ENCODE measurements at regions not wholly inside any gene's neighbourhood (a gene's known extent, or its start where the extent isn't known, plus 50 kb on each side); places are given as distances from the start of the nearest gene placed in this dataset.
"Not testable (repeated sequence)": the region's sequence is repeated elsewhere in the genome, so short reads cannot be mapped to it uniquely, and the experiment has no call there.

DNA sequence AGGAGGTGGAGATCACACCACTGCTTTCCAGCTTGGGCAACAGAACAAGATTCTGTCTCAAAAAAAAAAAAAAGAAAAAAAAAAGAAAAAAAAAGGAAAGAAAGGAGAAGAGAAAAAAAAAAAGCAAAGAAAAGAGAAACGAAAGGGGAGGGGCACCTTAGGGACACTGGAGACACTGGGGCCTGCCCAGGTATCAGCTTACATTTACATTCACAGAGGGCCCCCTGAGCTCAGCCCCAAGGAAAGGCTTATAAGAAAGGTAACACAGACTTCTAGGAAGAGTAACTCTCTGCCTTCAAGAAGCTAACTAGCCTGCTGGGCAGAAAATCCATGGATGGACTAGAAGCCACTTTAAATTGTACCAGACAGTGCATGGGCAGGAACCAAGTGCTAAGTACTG lies 108.8 kb downstream of the NPY start:
- DNase-seq (ENCODE audit: low read depth in 2 of 3, low spot score in 2 of 3), result no peak

DNA sequence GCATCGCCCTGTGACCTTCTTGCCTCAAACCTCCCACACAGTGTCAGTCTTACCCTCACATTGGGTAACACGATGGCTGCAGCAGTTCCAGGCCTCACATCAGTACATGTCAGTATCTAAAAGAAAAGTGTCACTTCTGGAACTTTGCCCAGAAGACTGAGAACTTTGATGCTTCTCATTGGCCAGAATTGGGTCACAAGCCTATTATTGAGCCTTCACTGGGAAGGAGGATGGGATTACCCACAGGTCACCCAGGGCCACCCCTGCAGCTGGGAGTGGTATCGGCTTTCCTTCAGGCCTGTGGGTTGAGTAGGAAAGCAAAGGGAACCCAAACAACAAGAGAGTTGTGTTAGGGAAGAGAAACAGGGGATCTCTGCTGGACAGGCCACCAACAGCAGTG lies 111.5 kb downstream of the NPY start:
- no peak for DNase-seq (ENCODE audit: low read depth in 2 of 3, low spot score in 2 of 3)

DNA sequence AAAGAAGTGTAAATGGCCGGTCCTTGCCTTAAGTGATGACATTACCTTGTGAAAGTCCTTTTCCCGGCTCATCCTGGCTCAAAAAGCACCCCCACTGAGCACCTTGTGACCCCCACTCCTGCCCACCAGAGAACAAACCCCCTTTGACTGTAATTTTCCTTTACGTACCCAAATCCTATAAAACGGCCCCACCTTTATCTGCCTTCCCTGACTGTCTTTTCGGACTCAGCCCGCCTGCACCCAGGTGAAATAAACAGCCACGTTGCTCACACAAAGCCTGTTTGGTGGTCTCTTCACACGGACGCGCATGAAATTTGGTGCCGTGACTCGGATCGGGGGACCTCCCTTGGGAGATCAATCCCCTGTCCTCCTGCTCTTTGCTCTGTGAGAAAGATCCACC lies 112.4 kb downstream of the NPY start:
- not testable (repeated sequence) for DNase-seq (ENCODE audit: low read depth in 2 of 3, low spot score in 2 of 3)

DNA sequence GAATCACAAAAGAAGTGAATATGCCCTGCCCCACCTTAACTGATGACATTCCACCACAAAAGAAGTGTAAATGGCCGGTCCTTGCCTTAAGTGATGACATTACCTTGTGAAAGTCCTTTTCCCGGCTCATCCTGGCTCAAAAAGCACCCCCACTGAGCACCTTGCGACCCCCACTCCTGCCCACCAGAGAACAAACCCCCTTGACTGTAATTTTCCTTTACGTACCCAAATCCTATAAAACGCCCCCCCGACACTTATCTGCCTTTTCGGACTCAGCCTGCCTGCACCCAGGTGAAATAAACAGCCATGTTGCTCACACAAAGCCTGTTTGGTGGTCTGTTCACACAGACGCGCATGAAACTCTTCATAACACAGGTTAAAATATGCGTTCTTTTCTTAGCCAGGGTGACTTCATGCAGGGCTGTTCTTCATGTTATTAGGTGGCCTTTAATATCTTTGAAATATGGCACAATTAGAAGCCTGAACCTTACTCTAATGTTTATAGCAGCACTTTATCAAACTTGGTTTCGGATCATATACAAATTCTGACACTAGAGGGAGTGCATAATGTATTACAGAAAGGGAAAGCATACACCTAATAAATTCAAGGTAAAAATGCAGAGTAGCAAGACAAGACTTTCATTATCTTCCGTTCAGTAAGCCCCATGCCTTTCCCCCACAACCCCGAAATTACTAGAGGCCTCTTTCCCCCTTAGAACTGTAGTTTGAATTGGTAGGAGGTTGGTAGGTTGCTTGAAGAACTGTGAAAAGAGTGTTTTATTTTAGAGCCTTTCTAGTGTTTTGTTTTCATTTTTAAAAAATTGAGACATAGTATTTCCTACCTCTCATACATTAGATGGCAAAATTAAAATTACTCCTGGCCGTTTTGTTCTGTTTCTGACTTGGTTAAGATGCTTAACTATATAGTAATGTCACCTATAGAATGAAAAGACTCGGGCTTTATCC lies 117.9 kb downstream of the NPY start:
- peak in 2 of 3 donors; percentile 19 to 56 for DNase-seq (ENCODE audit: low read depth in 2 of 3, low spot score in 2 of 3)

- no peak for DNase-seq (ENCODE audit: low read depth in 2 of 3, low spot score in 2 of 3)
Measured at GRCh38 chr7:24402655-24403054, 118.7 kb downstream of the NPY start.

- no peak for DNase-seq (ENCODE audit: low read depth in 2 of 3, low spot score in 2 of 3)
Measured at GRCh38 chr7:24403557-24403956, 119.6 kb downstream of the NPY start.

- DNase-seq (ENCODE audit: low read depth in 2 of 3, low spot score in 2 of 3), result no peak
Measured at GRCh38 chr7:24404315-24404714, 120.3 kb downstream of the NPY start.

GRCh38 chr7:24405002-24405401 lies 121.0 kb downstream of the NPY start:
- no peak for DNase-seq (ENCODE audit: low read depth in 2 of 3, low spot score in 2 of 3)

GRCh38 chr7:24406053-24406788 lies 122.2 kb downstream of the NPY start:
- DNase-seq (ENCODE audit: low read depth in 2 of 3, low spot score in 2 of 3), result peak in 1 of 3 donors; percentile 42

DNA sequence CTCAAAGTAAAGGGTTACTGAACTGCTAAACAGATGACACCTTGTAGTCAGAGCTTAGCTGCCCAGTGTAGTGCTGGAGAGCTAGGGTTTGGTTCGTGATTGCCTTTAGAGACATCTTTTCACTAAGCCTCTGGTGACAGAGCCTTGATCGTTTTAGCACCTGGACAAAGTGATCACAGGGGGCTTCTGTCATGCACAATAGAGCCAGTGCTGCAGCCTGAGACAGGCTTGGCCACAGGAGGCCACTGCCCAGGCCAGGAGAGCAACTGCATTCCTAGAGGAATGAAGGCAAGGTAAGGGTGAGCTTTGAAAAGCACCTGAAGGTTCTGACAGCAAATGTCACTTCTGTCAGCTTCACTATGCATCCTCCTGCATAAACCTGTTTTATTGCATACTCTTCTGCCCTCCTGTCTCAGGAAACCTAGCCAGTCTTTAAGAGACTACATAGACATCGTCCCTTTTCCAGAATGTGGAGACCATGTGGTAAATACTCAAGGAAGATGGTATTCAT lies 122.9 kb downstream of the NPY start:
- no peak for DNase-seq (ENCODE audit: low read depth in 2 of 3, low spot score in 2 of 3)

GRCh38 chr7:24407965-24408364 lies 124.0 kb downstream of the NPY start:
- DNase-seq (ENCODE audit: low read depth in 2 of 3, low spot score in 2 of 3), result no peak

DNA sequence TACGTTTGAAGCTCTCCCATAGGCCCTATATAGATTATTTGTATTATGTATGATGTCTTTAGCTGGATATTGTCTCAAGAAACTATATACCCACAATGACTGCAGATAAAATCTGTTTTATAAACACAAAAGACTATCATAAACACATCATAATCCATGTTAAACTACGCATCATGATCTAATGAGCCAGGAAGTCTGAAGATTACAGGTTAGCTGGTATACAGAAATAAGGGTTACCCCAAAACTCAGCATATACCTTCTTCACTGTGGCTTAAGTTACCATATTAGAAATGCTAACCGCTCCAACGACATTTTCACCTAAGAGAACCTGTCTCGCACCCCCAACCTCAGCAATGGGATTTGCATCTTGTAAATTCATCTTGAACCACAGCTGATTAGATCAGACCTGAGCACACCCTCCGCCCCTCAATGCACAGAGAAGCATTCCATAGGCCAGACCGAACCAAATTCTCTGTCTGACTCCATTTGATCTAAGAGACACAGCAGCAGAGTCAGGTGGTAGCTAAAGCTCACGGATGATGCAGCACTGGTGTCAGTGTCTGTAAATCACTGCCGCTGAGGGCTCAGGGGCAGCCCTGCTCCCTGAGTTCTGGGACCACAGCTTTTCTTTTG lies 124.9 kb downstream of the NPY start:
- DNase-seq (ENCODE audit: low read depth in 2 of 3, low spot score in 2 of 3), result no peak

DNA sequence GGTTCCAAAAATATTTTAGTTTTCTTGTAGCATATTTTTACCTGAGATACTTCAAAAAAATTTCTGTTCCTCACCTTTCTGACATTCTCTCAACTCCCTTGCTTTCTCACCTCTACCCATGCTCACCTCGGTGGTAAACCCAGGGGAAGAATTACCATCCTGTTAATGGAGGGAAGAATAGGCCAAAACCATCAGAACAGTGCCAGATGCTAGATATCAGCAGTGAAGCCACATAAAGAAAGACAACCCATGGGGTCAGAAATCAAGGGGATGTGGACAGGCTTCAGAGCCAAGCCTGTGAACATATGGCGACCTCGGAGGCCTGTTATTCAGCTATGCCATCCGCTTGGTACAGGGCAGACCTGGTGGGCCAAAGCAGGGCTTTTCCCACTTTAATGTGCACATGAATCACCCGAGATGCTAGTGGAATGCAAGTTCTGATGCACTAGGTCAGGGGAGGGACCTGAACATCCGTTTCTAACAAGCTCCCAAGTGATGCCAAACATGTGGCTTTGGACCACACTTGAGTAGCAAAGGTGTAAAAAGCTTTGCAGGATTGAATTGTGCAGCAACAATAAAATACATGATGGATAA lies 125.5 kb downstream of the NPY start:
- no peak for DNase-seq (ENCODE audit: low read depth in 2 of 3, low spot score in 2 of 3)

GRCh38 chr7:24411226-24411625 lies 127.2 kb downstream of the NPY start:
- no peak for DNase-seq (ENCODE audit: low read depth in 2 of 3, low spot score in 2 of 3)

DNA sequence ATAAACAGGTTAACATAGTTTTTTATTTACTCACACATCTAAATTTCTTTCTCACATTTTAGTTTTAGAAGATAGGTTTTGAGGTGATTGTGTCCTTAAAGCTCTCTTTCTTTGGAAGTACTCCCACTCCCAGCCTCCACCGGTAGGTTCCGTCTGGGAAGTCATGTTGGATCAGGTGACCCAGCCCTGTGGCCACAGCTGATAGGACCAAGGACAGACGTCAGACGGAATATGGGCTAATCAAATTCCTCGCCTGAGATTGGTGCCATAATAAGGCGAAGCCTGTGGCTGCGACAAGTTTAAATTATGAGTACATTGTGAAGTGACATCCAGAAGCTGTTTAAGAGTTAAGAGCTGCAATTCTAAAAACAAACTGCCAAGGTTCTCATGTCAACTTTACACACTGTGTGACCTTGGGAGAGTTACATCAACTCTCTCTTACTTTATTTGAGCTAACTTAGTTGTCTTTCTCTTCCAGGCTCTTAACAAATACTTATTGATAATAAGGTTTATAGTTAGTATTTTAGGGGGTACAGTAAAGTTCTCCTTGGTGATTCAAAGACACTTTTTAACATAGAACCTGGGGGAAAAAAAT lies 133.6 kb downstream of the NPY start:
- DNase-seq (ENCODE audit: low read depth in 2 of 3, low spot score in 2 of 3), result no peak

DNA sequence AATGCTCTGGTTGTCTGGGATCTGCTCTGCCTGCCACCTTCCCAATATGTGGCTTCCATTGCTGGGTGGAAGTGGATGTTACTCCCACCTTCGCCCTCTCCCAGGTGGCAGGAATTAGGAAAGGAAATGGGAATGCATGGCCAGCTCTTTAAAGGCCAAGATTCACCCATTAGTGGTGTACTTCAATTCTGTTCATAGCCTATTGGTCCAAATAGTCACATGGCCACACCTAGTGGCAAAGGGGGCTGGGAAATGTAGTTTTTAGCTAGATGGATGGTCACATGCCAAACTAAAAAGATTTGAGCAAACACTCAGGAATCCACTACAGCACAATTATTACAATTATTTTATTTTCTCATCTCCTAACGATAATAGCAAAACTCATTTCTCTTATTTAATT lies 135.1 kb downstream of the NPY start:
- DNase-seq (ENCODE audit: low read depth in 2 of 3, low spot score in 2 of 3), result peak in 1 of 3 donors; percentile 36

GRCh38 chr7:24419511-24419910 lies 135.5 kb downstream of the NPY start:
- no peak for DNase-seq (ENCODE audit: low read depth in 2 of 3, low spot score in 2 of 3)

DNA sequence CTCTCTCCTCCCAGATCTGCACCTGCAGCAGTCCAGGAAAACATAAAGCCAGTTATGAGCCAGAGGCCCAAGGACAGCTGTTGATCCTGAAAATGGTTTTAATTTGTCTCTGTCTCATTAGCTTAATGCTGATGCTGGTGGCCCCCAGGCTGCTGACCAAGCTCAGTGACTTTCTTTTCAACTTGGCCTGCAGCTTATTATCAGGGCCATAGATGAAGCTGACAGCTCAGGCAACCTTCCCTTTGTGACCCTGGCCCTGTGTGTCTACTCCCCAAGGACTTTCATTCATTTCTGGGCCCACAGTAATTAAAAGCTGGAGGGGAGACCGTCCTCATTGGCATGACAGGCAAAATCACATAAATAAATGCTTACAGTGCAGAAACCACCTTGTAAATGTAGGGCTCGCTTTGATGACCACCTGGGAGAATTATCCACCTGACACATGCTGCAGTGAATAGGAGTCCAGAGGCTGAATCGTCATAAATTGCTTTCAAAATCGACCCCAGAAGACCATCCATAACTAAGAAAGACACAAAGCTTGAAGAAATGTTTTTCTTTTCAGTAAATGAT lies 138.5 kb downstream of the NPY start:
- no peak for DNase-seq (ENCODE audit: low read depth in 2 of 3, low spot score in 2 of 3)

- DNase-seq (ENCODE audit: low read depth in 2 of 3, low spot score in 2 of 3), result no peak
Measured at GRCh38 chr7:24425664-24426063, 141.7 kb downstream of the NPY start.

GRCh38 chr7:24427048-24427447 lies 143.1 kb downstream of the NPY start:
- no peak for DNase-seq (ENCODE audit: low read depth in 2 of 3, low spot score in 2 of 3)
